HFF-Myc (cell line): ENCODE measurements at regions not wholly inside any gene's neighbourhood (a gene's known extent, or its start where the extent isn't known, plus 50 kb on each side); places are given as distances from the start of the nearest gene placed in this dataset.

Experiments
- DNase-seq: peaks from one replicate; pipeline ENCODE4 v3.0.0-alpha.2; 2011; ENCODE audit warnings: low read depth; ENCODE audit errors: extremely low read depth
- H3K4me3 ChIP-seq: replicated peaks from 2 replicates; pipeline ENCODE4 v1.5.1; 2011; ENCODE audit warnings: low read depth, mild to moderate bottlenecking, control low read depth, low read length
- TF ChIP-seq, protein P1 (sequence below): IDR thresholded peaks from 2 replicates; pipeline ENCODE4 v1.5.1; 2012; ENCODE audit warnings: mild to moderate bottlenecking, low read depth, low read length, control low read depth; ENCODE audit errors: missing control alignments

DNA sequence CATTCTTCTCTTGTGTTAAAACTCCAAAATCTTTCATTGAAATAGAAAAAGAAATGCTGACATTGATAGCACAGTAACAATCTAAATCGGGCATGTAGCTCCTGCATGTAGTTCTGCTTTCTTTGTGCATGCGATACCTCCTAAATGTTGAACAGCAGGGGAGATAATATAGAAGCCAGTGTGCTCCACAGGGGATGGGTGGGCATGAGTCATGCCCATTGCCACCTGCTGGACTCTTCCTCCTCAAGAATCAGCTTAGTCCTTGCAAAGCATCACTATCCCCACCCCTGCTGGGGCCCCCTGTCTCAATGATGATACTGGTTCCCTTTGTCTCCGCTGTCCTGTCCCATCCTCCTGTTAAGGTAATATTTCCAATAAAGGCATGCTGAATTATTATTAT is 203.0 kb downstream of the RWDD3 start:
- no peak overlapping the region for H3K4me3 ChIP-seq
- no peak for DNase-seq
- TF ChIP-seq, protein P1, sequence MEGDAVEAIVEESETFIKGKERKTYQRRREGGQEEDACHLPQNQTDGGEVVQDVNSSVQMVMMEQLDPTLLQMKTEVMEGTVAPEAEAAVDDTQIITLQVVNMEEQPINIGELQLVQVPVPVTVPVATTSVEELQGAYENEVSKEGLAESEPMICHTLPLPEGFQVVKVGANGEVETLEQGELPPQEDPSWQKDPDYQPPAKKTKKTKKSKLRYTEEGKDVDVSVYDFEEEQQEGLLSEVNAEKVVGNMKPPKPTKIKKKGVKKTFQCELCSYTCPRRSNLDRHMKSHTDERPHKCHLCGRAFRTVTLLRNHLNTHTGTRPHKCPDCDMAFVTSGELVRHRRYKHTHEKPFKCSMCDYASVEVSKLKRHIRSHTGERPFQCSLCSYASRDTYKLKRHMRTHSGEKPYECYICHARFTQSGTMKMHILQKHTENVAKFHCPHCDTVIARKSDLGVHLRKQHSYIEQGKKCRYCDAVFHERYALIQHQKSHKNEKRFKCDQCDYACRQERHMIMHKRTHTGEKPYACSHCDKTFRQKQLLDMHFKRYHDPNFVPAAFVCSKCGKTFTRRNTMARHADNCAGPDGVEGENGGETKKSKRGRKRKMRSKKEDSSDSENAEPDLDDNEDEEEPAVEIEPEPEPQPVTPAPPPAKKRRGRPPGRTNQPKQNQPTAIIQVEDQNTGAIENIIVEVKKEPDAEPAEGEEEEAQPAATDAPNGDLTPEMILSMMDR: no peak

DNA sequence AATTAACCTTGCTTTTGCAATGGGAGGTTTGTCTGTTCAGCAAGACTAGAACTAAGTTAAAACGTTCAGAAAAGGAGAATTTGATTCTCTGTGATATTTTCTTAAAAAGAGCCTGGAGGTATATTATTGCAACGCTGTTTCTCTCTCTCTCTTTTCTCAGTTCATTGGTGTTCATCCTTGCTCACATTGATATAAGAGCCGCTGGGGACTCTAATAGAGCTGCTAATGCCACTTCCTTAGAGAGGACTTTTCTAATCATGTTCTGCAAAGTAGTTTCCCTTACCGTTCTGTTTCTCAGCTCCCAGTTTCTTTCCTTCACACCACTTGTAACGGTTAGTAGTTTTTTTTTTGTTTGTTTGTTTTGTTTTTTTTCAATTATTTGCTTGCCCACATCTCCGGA is 203.8 kb downstream of the RWDD3 start:
- DNase-seq: no peak
- TF ChIP-seq, protein P1: no peak
- no peak overlapping the region for H3K4me3 ChIP-seq

DNA sequence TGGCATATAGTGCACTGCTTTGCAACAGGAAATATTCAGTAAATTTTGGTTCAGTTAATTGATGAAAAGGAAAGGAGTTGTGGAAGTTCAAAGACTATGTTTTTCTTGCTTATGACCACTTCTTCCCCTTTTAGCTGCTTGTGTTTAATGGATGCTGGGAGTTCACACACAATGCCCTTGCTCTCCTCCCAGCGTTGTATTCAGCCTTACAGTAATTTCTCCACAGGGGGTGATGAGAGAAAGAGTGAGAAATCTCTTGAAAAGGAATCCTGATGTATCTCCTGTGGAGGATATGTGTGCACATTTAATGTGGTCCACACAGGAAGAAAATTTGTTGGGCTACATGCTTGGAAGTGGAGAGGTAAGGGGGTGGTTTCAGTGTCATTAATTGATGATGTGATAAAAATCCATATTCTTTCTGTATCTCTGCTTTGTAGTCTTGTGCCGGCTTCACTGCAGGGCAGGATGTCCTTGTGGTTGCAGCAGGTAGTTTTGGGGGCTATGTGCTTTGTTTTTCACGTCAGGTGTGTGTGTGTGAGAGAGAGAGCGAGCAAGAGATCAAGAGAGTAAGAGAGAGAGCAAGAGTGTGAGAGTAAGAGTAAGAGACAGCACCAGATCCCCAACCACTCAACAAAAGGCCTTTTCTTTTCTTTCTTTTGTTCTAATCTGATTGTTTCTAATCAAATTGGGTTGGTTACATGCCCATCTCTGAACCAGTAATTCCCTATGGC is 204.4 kb downstream of the RWDD3 start:
- no peak for DNase-seq
- H3K4me3 ChIP-seq: no peak overlapping the region
- TF ChIP-seq, protein P1: no peak

DNA sequence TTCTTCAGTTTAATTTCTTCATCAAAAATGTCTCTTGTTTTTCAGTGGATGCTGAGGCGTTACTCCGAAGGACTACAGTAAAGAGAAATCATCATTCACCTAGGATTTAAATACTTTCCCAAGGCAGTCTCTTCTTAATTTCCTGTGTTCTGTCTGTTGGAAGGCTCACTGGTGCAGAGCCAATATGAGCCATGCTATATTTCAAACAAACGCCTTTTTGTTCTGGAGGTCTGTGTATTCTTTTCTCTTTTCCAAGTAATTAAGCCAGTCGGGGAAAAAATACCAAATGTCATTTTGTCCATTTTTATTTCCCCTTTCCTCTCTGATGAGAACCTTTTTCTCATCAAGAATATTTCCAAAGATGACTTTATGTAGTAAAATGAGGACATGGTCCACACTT is 206.5 kb downstream of the RWDD3 start:
- TF ChIP-seq, protein P1: no peak
- DNase-seq: no peak

DNA sequence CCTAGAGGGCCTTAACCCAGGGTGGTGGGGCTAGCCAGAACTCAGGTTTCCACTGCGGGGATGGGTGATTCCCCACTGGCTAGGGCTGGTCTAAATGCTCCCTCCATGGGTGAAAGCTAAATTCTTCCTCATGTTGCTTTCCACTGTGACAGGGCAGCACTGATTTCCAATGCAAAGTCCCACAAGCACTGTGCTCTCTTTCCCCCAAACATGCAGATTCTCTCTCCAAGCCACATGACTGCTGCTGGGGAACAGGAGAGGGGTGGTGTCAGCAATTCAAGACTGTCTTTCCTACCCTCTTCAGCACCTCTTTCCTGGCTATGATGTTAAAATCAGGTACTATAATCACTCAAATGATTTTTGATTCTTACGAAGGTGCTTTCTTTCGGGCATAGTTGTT is 215.5 kb downstream of the RWDD3 start:
- TF ChIP-seq, protein P1: no peak
- no peak for DNase-seq

More for the DNA sequence above, 206.5 kb downstream of the RWDD3 start:
- H3K4me3 ChIP-seq: no peak overlapping the region

DNA sequence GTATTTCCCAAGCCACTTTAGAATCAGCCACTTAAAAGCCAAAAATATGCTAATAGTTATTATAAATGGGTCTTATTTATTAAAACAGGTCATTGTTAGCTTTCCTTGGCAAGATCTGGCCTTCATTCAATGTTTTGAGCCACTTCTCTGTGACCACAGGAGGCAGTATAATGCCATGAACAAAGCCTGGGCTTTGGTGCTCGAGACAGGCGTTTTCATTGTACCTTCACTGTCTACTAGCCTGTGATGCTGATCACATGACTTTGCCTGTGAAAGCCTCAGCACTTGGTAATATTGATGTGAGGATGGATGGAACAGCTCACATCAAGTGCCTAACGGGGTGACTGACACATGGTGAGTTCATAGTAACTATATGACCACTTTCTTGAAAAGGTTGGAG is 217.0 kb downstream of the RWDD3 start:
- H3K4me3 ChIP-seq: no peak overlapping the region
- DNase-seq: no peak
- TF ChIP-seq, protein P1: no peak

More for the DNA sequence above, 215.5 kb downstream of the RWDD3 start:
- no peak overlapping the region for H3K4me3 ChIP-seq

DNA sequence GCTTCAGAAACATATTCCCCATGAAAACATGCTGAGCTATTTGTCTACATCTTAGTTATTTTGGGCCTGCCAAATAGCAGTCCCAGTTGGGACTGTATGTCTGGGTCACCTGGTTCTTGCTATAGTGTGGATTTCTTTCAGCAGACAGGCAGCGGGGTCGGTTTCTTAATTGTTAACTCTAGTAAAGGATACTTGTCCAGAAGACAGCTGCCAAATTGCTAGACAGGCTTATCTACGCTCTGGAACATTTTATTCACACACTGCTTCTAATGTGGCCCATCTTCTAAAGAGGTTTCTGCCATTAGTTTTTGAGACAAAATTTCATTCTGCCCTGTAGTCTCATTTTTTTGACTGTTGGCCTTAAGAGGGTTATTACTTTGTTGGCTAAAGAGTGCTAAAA is 217.9 kb downstream of the RWDD3 start:
- TF ChIP-seq, protein P1: no peak

More for the DNA sequence above, 217.9 kb downstream of the RWDD3 start:
- no peak for DNase-seq
- H3K4me3 ChIP-seq: no peak overlapping the region
